ENCODE measurements at regions not wholly inside any gene's neighbourhood (a gene's known extent, or its start where the extent isn't known, plus 50 kb on each side); places are given as distances from the start of the nearest gene placed in this dataset.

DNA sequence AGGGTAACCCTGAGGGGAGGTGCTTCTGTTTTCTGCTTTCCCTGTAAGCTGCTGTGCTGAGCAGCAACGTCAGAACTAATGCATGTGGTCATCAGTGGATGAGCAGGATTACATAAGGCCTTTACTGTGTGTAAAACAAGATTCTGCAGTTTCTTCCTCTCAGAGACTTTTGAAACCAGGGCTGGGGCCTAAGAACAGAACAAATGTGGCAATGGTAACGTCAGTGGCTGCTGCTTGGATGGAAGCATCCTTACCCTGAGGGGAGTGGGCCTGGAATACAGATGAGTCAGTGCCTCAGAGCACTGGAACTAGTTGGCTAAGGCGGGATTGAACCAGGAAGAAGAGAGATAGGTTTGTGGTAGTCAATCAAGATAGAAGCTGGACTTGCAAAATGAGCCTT is 180.2 kb upstream of the KCNH8 start:
- DNase-seq (ENCODE audit: low read depth in 2 of 2): no peak
- no peak overlapping the region for H3K4me3 ChIP-seq (replicated peaks in 1 of 2; ENCODE audit: low read depth in 2 of 2, low read length in 2 of 2)
- no peak for TF ChIP-seq CTCF (IDR thresholded peaks at IDR 0.05; ENCODE audit: low read depth, low read length)

DNA sequence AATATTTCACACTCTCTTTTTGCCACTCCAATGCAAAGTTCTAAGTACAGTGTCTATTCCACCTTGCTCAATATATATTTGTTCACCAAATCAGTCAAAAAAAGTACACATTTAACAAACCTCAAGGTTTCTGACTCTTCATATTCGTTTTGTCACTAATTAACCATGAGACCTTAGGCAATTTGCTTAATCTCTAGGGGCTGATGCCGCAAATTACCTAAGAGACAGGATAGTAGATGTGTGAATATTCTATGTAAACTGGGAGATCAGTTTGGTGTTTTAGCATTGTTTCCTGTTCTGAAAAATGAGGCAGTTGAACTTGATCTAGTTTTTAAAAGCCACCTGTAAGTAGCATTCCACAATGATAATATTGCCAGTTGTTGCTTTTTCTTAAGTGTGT is 182.5 kb upstream of the KCNH8 start:
- no peak overlapping the region for H3K4me3 ChIP-seq (replicated peaks in 1 of 2; ENCODE audit: low read depth in 2 of 2, low read length in 2 of 2)
- no peak for DNase-seq (ENCODE audit: low read depth in 2 of 2)
- no peak for TF ChIP-seq CTCF (IDR thresholded peaks at IDR 0.05; ENCODE audit: low read depth, low read length)

- no peak for DNase-seq (ENCODE audit: low read depth in 2 of 2)
- TF ChIP-seq CTCF (IDR thresholded peaks at IDR 0.05; ENCODE audit: low read depth, low read length): no peak
- H3K4me3 ChIP-seq (replicated peaks in 1 of 2; ENCODE audit: low read depth in 2 of 2, low read length in 2 of 2): no peak overlapping the region
These were observed 183.7 kb upstream of the KCNH8 start for GRCh38 chr3:18964640-18965039.

- TF ChIP-seq CTCF (IDR thresholded peaks at IDR 0.05; ENCODE audit: low read depth, low read length): no peak
- no peak for DNase-seq (ENCODE audit: low read depth in 2 of 2)
- H3K4me3 ChIP-seq (replicated peaks in 1 of 2; ENCODE audit: low read depth in 2 of 2, low read length in 2 of 2): no peak overlapping the region
These were observed 197.0 kb upstream of the KCNH8 start for GRCh38 chr3:18951333-18951732.

- H3K4me3 ChIP-seq (replicated peaks in 1 of 2; ENCODE audit: low read depth in 2 of 2, low read length in 2 of 2): no peak overlapping the region
- no peak for DNase-seq (ENCODE audit: low read depth in 2 of 2)
- TF ChIP-seq CTCF (IDR thresholded peaks at IDR 0.05; ENCODE audit: low read depth, low read length): no peak
These were observed 201.8 kb upstream of the KCNH8 start for GRCh38 chr3:18946524-18946923.

DNA sequence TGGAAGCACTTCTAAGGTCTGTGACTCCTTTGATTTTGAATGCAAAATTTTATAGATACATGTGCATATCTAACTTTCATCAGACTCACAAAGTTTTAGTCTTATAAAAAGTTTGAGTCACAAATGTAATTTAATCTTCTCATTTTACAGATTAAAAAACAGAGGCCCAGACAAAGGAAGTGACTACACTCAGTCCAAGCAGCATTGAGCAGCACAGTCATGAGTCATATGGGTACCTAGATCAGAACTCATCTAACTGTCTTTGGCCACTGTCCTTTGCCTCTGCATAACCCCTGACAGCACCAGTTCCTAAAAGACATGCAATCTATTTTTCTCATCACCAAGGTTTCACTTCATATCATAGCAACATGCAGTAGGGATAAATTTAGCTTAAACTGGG is 210.7 kb upstream of the KCNH8 start:
- no peak for DNase-seq (ENCODE audit: low read depth in 2 of 2)
- no peak for TF ChIP-seq CTCF (IDR thresholded peaks at IDR 0.05; ENCODE audit: low read depth, low read length)

GRCh38 chr3:18919158-18919557 is 229.2 kb upstream of the KCNH8 start:
- no peak for DNase-seq (ENCODE audit: low read depth in 2 of 2)
- no peak for TF ChIP-seq CTCF (IDR thresholded peaks at IDR 0.05; ENCODE audit: low read depth, low read length)
- no peak overlapping the region for H3K4me3 ChIP-seq (replicated peaks in 1 of 2; ENCODE audit: low read depth in 2 of 2, low read length in 2 of 2)

More for the DNA sequence above, 210.7 kb upstream of the KCNH8 start:
- no peak overlapping the region for H3K4me3 ChIP-seq (replicated peaks in 1 of 2; ENCODE audit: low read depth in 2 of 2, low read length in 2 of 2)
